ENCODE measurements at regions not wholly inside any gene's neighbourhood (a gene's known extent, or its start where the extent isn't known, plus 50 kb on each side); places are given as distances from the start of the nearest gene placed in this dataset.

GRCh38 chr9:108196332-108197007, 659.3 kb downstream of the ACTL7B start:
- H3K27ac ChIP-seq (ENCODE audit: low read depth in 1 of 2, low read length in 1 of 2): no peak overlapping the region
- H3K9me3 ChIP-seq (ENCODE audit: control insufficient read depth in 4 of 4, insufficient read depth in 3 of 4, low read length in 3 of 4): peaks cover 0 to 4% (median 0%) of the 10 kb centered on the region in 4 donors
- TF ChIP-seq CTCF (IDR thresholded peaks at IDR 0.05; ENCODE audit: control extremely low read depth, extremely low read depth): no peak
- ATAC-seq (ENCODE audit: insufficient read depth, low FRiP score) (no peak), DNase-seq (no peak)
- WGBS, 2 donors: 82 to 94% methylated on average over 5 of the region's 5 CpGs
- H3K4me3 ChIP-seq: no peak overlapping the region
- H3K27me3 ChIP-seq (ENCODE audit: control insufficient read depth in 3 of 3, insufficient read depth in 3 of 3, low read length in 2 of 3): no peaks in the 10 kb centered on the region
- no peaks in the 10 kb centered on the region for H3K36me3 ChIP-seq (ENCODE audit: control insufficient read depth in 4 of 4, insufficient read depth in 4 of 4, low read length in 4 of 4)
- no peak overlapping the region for H3K9ac ChIP-seq (ENCODE audit: insufficient read depth in 1 of 2, low read length in 2 of 2)
- peaks cover 0 to 20% (median 10%) of the 10 kb centered on the region in 5 donors for H3K4me1 ChIP-seq (ENCODE audit: control insufficient read depth in 5 of 5, insufficient read depth in 5 of 5, low read length in 5 of 5)

- Histone ChIP-seq H3K27ac (ENCODE audit: low read depth in 1 of 2, low read length in 1 of 2) (no peak overlapping the region), H3K4me3 (no peak overlapping the region), H3K9ac (ENCODE audit: insufficient read depth in 1 of 2, low read length in 2 of 2) (no peak overlapping the region), H3K4me1 (ENCODE audit: control insufficient read depth in 5 of 5, insufficient read depth in 5 of 5, low read length in 5 of 5) (peaks cover 0 to 26% (median 10%) of the 10 kb centered on the region in 5 donors), H3K27me3 (ENCODE audit: control insufficient read depth in 3 of 3, insufficient read depth in 3 of 3, low read length in 2 of 3) (no peaks in the 10 kb centered on the region), H3K9me3 (ENCODE audit: control insufficient read depth in 4 of 4, insufficient read depth in 3 of 4, low read length in 3 of 4) (peaks cover 0 to 2% (median 0%) of the 10 kb centered on the region in 4 donors), H3K36me3 (ENCODE audit: control insufficient read depth in 4 of 4, insufficient read depth in 4 of 4, low read length in 4 of 4) (no peaks in the 10 kb centered on the region)
- DNase-seq (no peak), ATAC-seq (ENCODE audit: insufficient read depth, low FRiP score) (no peak)
- no peak for TF ChIP-seq CTCF (IDR thresholded peaks at IDR 0.05; ENCODE audit: control extremely low read depth, extremely low read depth)
Measured at GRCh38 chr9:108194154-108194553, 661.6 kb downstream of the ACTL7B start.

GRCh38 chr9:108193026-108193710, 662.6 kb downstream of the ACTL7B start:
- Histone ChIP-seq H3K9ac (ENCODE audit: insufficient read depth in 1 of 2, low read length in 2 of 2) (no peak overlapping the region), H3K27me3 (ENCODE audit: control insufficient read depth in 3 of 3, insufficient read depth in 3 of 3, low read length in 2 of 3) (no peaks in the 10 kb centered on the region), H3K4me1 (ENCODE audit: control insufficient read depth in 5 of 5, insufficient read depth in 5 of 5, low read length in 5 of 5) (peaks cover 0 to 34% (median 10%) of the 10 kb centered on the region in 5 donors), H3K4me3 (no peak overlapping the region), H3K36me3 (ENCODE audit: control insufficient read depth in 4 of 4, insufficient read depth in 4 of 4, low read length in 4 of 4) (no peaks in the 10 kb centered on the region), H3K27ac (ENCODE audit: low read depth in 1 of 2, low read length in 1 of 2) (no peak overlapping the region), H3K9me3 (ENCODE audit: control insufficient read depth in 4 of 4, insufficient read depth in 3 of 4, low read length in 3 of 4) (no peaks in the 10 kb centered on the region)
- ATAC-seq (ENCODE audit: insufficient read depth, low FRiP score) (no peak), DNase-seq (peak; percentile 21 to 83 (median 78))
- 81 to 90% methylated on average over 8 of the region's 8 CpGs for WGBS, 2 donors
- no peak for TF ChIP-seq CTCF (IDR thresholded peaks at IDR 0.05; ENCODE audit: control extremely low read depth, extremely low read depth)
